ENCODE measurements at regions not wholly inside any gene's neighbourhood (a gene's known extent, or its start where the extent isn't known, plus 50 kb on each side); places are given as distances from the start of the nearest gene placed in this dataset.

DNA sequence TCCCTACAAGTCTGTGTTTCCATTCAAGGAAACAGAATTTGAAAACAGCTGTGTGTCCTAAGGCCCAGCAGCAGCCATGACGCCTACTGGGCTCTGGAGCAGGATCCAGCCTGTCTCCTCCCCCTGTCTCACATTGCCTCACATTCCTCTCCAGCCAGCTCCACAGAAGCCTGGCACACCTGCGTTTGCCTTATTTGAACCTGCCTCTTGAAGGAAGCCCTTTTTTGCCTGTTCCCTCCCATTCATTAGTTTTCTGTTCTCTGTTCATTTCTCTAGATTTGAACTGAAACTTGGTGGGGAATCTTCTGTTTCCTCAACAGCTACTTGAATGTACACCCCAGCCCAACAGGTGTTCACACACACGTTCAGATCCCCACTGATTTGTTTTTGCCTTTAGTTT lies 890.5 kb downstream of the TUSC7 start:
- H3K9me3 Mint-ChIP-seq = peaks cover 9% of the 10 kb centered on the region
- ChIA-PET CTCF (no interaction called here), POLR2A (no interaction called here)
- DNase-seq = no peak
- no peaks in the 10 kb centered on the region for H3K27me3 Mint-ChIP-seq
- intact Hi-C loops (cut with micrococcal nuclease) = loop anchor here (1.0 kb wide), 1 partner anchor 31 kb away; no protein-coding TSS in a partner anchor
- H3K4me3 Mint-ChIP-seq = no peak overlapping the region
- H3K36me3 Mint-ChIP-seq = no peaks in the 10 kb centered on the region
- H3K4me1 Mint-ChIP-seq (ENCODE audit: low read depth) = no peaks in the 10 kb centered on the region
- no peak overlapping the region for H3K27ac Mint-ChIP-seq

DNA sequence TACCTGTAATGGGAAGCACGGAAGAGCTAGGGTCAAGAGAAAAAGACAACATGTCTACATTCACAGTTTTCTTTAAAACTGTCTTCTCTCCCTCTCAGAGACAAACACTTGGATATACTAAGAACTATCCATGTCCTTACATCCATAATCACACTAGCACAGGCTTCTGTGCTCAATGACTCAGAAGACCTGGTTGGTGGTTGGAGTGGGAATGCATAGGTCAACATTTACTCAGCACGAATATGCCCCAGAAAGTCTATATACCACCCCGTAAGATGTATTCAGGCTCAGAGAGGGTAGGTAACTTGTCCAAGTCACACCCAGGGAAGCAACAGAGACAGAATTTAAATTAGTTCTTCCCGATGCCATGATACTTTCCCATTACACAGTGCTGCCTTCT lies 891.1 kb downstream of the TUSC7 start:
- Mint-ChIP-seq H3K27ac (no peak overlapping the region), H3K27me3 (no peaks in the 10 kb centered on the region), H3K4me3 (no peak overlapping the region), H3K9me3 (peaks cover 9% of the 10 kb centered on the region), H3K4me1 (ENCODE audit: low read depth) (no peaks in the 10 kb centered on the region), H3K36me3 (no peaks in the 10 kb centered on the region)
- CTCF ChIA-PET = no interaction called here
- no peak for DNase-seq
- intact Hi-C loops (cut with micrococcal nuclease) = loop anchor here (1.0 kb wide), 1 partner anchor 31 kb away; no protein-coding TSS in a partner anchor
- POLR2A ChIA-PET = no interaction called here

DNA sequence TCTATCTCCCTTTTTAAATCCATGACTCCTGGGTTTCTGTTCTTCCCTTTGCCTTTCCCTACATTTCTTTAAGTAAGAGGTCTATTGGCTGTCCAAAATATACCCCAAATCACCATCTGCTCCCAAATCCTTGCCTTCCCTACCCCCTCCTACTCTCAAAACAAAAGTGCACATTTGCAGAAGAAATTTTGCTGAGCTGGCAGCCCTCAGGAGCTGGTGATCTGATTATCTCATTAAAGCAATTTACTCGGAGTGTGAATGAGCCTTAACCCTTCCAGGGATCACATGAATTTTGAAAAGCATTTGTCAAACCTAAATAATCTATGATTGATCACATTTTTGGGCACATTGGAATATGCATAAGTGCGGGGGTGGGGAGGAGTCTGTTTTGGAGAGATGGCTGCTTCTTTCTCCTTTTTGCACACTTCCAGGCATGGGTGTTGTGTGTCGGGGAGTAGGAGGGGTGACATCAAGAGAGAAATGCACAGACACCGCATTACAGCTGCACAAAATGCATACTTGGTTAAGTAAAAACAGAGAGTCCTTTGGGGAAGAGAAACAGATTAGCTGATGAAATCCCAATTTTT lies 892.6 kb downstream of the TUSC7 start:
- H3K27ac Mint-ChIP-seq = no peak overlapping the region
- H3K4me1 Mint-ChIP-seq (ENCODE audit: low read depth) = no peaks in the 10 kb centered on the region
- H3K9me3 Mint-ChIP-seq = peaks cover 9% of the 10 kb centered on the region
- H3K4me3 Mint-ChIP-seq = no peak overlapping the region
- intact Hi-C loops (cut with micrococcal nuclease) = no loop called here
- CTCF ChIA-PET = interaction anchor here (0.5 kb wide), 1 partner anchor 351 kb away, joined by 3 read pairs; no protein-coding TSS in a partner anchor
- H3K27me3 Mint-ChIP-seq = no peaks in the 10 kb centered on the region
- no peaks in the 10 kb centered on the region for H3K36me3 Mint-ChIP-seq
- POLR2A ChIA-PET = no interaction called here
- no peak for DNase-seq

GRCh38 chr3:117603097-117603496 lies 893.5 kb downstream of the TUSC7 start:
- H3K36me3 Mint-ChIP-seq = no peaks in the 10 kb centered on the region
- H3K9me3 Mint-ChIP-seq = peaks cover 11% of the 10 kb centered on the region
- no peak overlapping the region for H3K4me3 Mint-ChIP-seq
- no peaks in the 10 kb centered on the region for H3K4me1 Mint-ChIP-seq (ENCODE audit: low read depth)
- ChIA-PET POLR2A (no interaction called here), CTCF (interaction anchor here (0.5 kb wide), 1 partner anchor 352 kb away, joined by 3 read pairs; no protein-coding TSS in a partner anchor)
- no peaks in the 10 kb centered on the region for H3K27me3 Mint-ChIP-seq
- DNase-seq = no peak
- no peak overlapping the region for H3K27ac Mint-ChIP-seq
- intact Hi-C loops (cut with micrococcal nuclease) = no loop called here

- H3K27me3 Mint-ChIP-seq = no peaks in the 10 kb centered on the region
- CTCF ChIA-PET = no interaction called here
- no peak overlapping the region for H3K27ac Mint-ChIP-seq
- H3K36me3 Mint-ChIP-seq = no peaks in the 10 kb centered on the region
- no peak overlapping the region for H3K4me3 Mint-ChIP-seq
- POLR2A ChIA-PET = no interaction called here
- intact Hi-C loops (cut with micrococcal nuclease) = no loop called here
- peaks cover 8% of the 10 kb centered on the region for H3K9me3 Mint-ChIP-seq
- no peak for DNase-seq
- no peaks in the 10 kb centered on the region for H3K4me1 Mint-ChIP-seq (ENCODE audit: low read depth)
Observed at GRCh38 chr3:117606866-117607265, 897.3 kb downstream of the TUSC7 start.

- Mint-ChIP-seq H3K27ac (no peak overlapping the region), H3K36me3 (no peaks in the 10 kb centered on the region), H3K4me3 (no peak overlapping the region), H3K4me1 (ENCODE audit: low read depth) (no peaks in the 10 kb centered on the region), H3K9me3 (peaks cover 8% of the 10 kb centered on the region), H3K27me3 (no peaks in the 10 kb centered on the region)
- ChIA-PET CTCF (no interaction called here), POLR2A (no interaction called here)
- intact Hi-C loops (cut with micrococcal nuclease) = no loop called here
- no peak for DNase-seq
Observed at GRCh38 chr3:117609330-117609729, 899.8 kb downstream of the TUSC7 start.

- no peak overlapping the region for H3K27ac Mint-ChIP-seq
- ChIA-PET POLR2A (interaction anchor here (0.6 kb wide), 1 partner anchor 418 kb away, joined by 5 read pairs; no protein-coding TSS in a partner anchor), CTCF (no interaction called here)
- no peaks in the 10 kb centered on the region for H3K4me1 Mint-ChIP-seq (ENCODE audit: low read depth)
- no peaks in the 10 kb centered on the region for H3K36me3 Mint-ChIP-seq
- no peak overlapping the region for H3K4me3 Mint-ChIP-seq
- no peak for DNase-seq
- intact Hi-C loops (cut with micrococcal nuclease) = no loop called here
- H3K27me3 Mint-ChIP-seq = no peaks in the 10 kb centered on the region
- peaks cover 8% of the 10 kb centered on the region for H3K9me3 Mint-ChIP-seq
Observed at GRCh38 chr3:117610156-117610555, 900.6 kb downstream of the TUSC7 start.

DNA sequence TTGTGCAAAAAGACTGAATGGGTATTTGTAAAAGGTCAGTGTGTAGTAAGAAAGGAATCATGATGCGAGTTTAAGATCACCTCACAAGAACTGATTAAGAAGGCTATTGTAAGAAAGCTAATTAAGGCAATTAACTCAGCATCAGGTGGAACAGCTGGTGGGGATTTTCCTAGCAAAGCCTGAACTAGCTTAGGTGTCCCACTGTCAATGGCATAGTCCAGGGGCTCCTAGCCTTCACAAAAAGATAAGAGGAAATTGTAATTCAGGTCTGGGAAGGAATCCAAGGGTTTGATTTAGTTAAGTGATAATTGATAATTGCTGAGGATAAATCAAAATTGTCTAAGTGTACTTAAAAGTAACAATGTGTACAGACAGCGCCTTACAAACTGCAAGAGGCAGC lies 901.6 kb downstream of the TUSC7 start:
- no peak for DNase-seq
- Mint-ChIP-seq H3K27ac (no peak overlapping the region), H3K4me3 (no peak overlapping the region), H3K36me3 (no peaks in the 10 kb centered on the region), H3K27me3 (no peaks in the 10 kb centered on the region), H3K4me1 (ENCODE audit: low read depth) (no peaks in the 10 kb centered on the region), H3K9me3 (peaks cover 8% of the 10 kb centered on the region)
- ChIA-PET POLR2A (no interaction called here), CTCF (interaction anchor here (0.8 kb wide), 1 partner anchor 216 kb away, joined by 3 read pairs; no protein-coding TSS in a partner anchor)
- intact Hi-C loops (cut with micrococcal nuclease) = no loop called here

DNA sequence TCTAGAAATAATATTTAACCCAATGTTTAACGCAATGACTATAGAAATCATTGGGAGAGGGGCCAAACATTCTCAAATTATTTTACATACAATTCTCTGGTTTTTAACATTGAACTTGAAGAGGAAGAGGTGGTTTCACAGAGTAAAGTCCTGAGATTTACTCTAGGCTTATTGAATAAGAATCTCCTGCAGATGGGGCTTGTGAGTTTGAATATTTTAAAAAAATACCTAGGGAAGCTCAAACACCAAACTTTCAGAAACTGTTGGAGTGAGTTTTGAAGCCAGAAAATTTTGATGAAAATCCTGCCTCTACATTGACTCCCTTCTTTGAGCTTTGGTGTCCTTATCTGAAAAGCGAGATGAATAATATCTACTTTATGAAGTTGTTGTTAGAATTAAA lies 906.6 kb downstream of the TUSC7 start:
- H3K4me1 Mint-ChIP-seq (ENCODE audit: low read depth) = no peaks in the 10 kb centered on the region
- no peak overlapping the region for H3K4me3 Mint-ChIP-seq
- no peaks in the 10 kb centered on the region for H3K9me3 Mint-ChIP-seq
- no peaks in the 10 kb centered on the region for H3K36me3 Mint-ChIP-seq
- CTCF ChIA-PET = no interaction called here
- intact Hi-C loops (cut with micrococcal nuclease) = no loop called here
- no peak for DNase-seq
- POLR2A ChIA-PET = no interaction called here
- no peak overlapping the region for H3K27ac Mint-ChIP-seq
- H3K27me3 Mint-ChIP-seq = no peaks in the 10 kb centered on the region

DNA sequence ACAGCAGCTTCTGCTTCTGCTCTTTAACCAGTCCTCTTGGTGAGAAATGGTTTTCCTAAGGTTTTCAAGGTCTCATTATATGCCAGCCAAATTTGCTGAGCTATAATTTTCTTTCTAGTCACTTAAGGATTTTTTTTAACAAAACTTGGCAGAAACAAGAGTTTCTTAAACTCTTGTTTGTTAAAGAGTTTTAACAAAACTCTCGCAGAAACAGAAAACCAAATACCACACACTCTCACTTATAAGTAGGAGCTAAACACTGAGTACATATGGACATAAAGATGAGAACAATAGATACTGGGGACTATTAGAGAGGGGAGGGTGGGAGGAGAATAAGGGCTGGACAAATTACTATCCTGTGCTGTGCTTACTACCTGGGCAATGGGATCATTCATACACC lies 908.3 kb downstream of the TUSC7 start:
- ChIA-PET POLR2A (no interaction called here), CTCF (no interaction called here)
- Mint-ChIP-seq H3K27ac (no peak overlapping the region), H3K27me3 (no peaks in the 10 kb centered on the region), H3K4me1 (ENCODE audit: low read depth) (no peaks in the 10 kb centered on the region), H3K4me3 (no peak overlapping the region), H3K36me3 (no peaks in the 10 kb centered on the region), H3K9me3 (no peaks in the 10 kb centered on the region)
- intact Hi-C loops (cut with micrococcal nuclease) = no loop called here
- no peak for DNase-seq

DNA sequence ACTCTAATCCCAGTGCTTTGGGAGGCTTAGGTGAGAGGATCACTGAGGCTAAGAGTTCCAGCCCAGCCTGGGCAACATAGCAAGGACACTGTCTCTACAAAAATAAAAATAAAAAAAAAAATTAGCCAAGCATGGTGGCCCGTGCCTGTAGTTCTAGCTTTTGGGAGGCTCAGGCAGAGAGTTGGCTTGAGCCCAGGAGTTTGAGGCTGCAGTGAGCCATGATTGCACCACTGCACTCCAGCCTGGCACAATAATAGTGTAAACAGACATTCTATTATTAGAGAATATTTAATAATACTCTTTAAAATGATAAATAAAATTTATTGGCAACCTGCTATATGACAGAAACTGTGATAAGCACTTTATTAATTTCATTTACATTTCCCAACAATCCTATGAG lies 908.9 kb downstream of the TUSC7 start:
- POLR2A ChIA-PET = no interaction called here
- Mint-ChIP-seq H3K9me3 (no peaks in the 10 kb centered on the region), H3K27ac (no peak overlapping the region), H3K36me3 (no peaks in the 10 kb centered on the region), H3K4me3 (no peak overlapping the region), H3K27me3 (no peaks in the 10 kb centered on the region), H3K4me1 (ENCODE audit: low read depth) (no peaks in the 10 kb centered on the region)
- DNase-seq = no peak
- intact Hi-C loops (cut with micrococcal nuclease) = no loop called here
- CTCF ChIA-PET = no interaction called here

DNA sequence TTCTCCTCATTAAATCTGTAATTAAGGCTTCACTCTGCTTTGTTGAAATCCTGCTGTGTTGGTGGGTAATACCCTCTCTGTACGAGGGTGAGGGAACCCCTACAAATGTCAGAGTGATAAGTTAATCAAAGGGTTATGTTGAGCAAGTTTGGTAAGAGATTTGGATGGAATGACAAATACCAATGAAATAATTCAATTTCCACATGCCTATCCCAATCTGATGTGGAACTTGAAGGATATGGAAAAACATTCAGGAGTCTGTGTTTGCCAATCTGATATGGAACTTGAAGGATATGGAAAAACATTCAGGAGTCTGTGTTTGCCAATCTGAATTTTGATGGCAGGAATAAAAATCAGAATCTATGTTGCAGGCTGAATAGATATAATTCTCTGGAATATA lies 910.2 kb downstream of the TUSC7 start:
- no peak overlapping the region for H3K4me3 Mint-ChIP-seq
- H3K9me3 Mint-ChIP-seq = no peaks in the 10 kb centered on the region
- no peak overlapping the region for H3K27ac Mint-ChIP-seq
- no peaks in the 10 kb centered on the region for H3K4me1 Mint-ChIP-seq (ENCODE audit: low read depth)
- DNase-seq = no peak
- intact Hi-C loops (cut with micrococcal nuclease) = no loop called here
- H3K27me3 Mint-ChIP-seq = no peaks in the 10 kb centered on the region
- CTCF ChIA-PET = no interaction called here
- H3K36me3 Mint-ChIP-seq = no peaks in the 10 kb centered on the region
- POLR2A ChIA-PET = no interaction called here

GRCh38 chr3:117622171-117622841 lies 912.7 kb downstream of the TUSC7 start:
- H3K27me3 Mint-ChIP-seq = no peaks in the 10 kb centered on the region
- no peaks in the 10 kb centered on the region for H3K36me3 Mint-ChIP-seq
- no peak overlapping the region for H3K4me3 Mint-ChIP-seq
- intact Hi-C loops (cut with micrococcal nuclease) = no loop called here
- no peak for DNase-seq
- H3K9me3 Mint-ChIP-seq = no peaks in the 10 kb centered on the region
- ChIA-PET CTCF (no interaction called here), POLR2A (no interaction called here)
- no peaks in the 10 kb centered on the region for H3K4me1 Mint-ChIP-seq (ENCODE audit: low read depth)
- no peak overlapping the region for H3K27ac Mint-ChIP-seq
